Ascending aorta (tissue), 2 donors: ENCODE measurements at regions not wholly inside any gene's neighbourhood (a gene's known extent, or its start where the extent isn't known, plus 50 kb on each side); places are given as distances from the start of the nearest gene placed in this dataset.
A peak's percentile ranks its signal among the peaks of the same experiment; 100 is the strongest.

Experiments
- DNase-seq, 2 donors: peaks; one replicate each; pipeline ENCODE4 v3.0.0-alpha.2; 2019; ENCODE audit warnings: low spot score in 2 of 2
- H3K27ac ChIP-seq, 2 donors: fragments of 200-600 bp; sonication (generic); one replicate each; pipeline ENCODE4 v1.5.1; 2016 to 2017; ENCODE audit warnings: mild to moderate bottlenecking in 1 of 2
- H3K27me3 ChIP-seq: fragments of 200-600 bp; sonication (generic); one replicate; pipeline ENCODE4 v1.5.1; 2017
- H3K36me3 ChIP-seq, 2 donors: fragments of 200-600 bp; sonication (generic); one replicate each; pipeline ENCODE4 v1.5.1; 2016
- H3K4me1 ChIP-seq, 2 donors: fragments of 200-600 bp; sonication (generic); one replicate each; pipeline ENCODE4 v1.5.1; 2016 to 2017; ENCODE audit warnings: mild to moderate bottlenecking in 1 of 2
- H3K4me3 ChIP-seq, 2 donors: fragments of 200-600 bp; sonication (generic); one replicate each; pipeline ENCODE4 v1.5.1; 2016 to 2017; ENCODE audit warnings: mild to moderate bottlenecking in 1 of 2
- H3K9me3 ChIP-seq, 2 donors: fragments of 200-600 bp; sonication (generic); one replicate each; pipeline ENCODE4 v1.5.1; 2016
- CTCF ChIP-seq, 3 experiments: fragments of 200-600 bp in 2 of 3; fragments of 450-650 bp in 1 of 3; sonication (generic) in 2 of 3; IDR thresholded peaks; one replicate each; pipeline ENCODE4 v1.5.1; 2016 to 2019; ENCODE audit warnings: antibody characterized with exemption in 3 of 3, mild to moderate bottlenecking in 1 of 3, moderate library complexity in 1 of 3
- intact Hi-C: fragments of 100-400 bp; cut with DNase I; formaldehyde crosslinking; loops from one replicate; pipeline ENCODE4 v1.15.1; 2023

GRCh38 chr10:33120700-33121099, 162.7 kb upstream of the ITGB1 start:
- no peak overlapping the region for H3K27ac ChIP-seq
- H3K27me3 ChIP-seq, result no peaks in the 10 kb centered on the region
- H3K4me1 ChIP-seq, result peaks cover 0 to 4% of the 10 kb centered on the region in 2 donors
- intact Hi-C loops, result no loop called here
- H3K36me3 ChIP-seq, result no peaks in the 10 kb centered on the region
- H3K9me3 ChIP-seq, result no peaks in the 10 kb centered on the region
- DNase-seq, result no peak
- no peak overlapping the region for H3K4me3 ChIP-seq
- TF ChIP-seq CTCF (IDR thresholded peaks at IDR 0.05), result no peak

- no peaks in the 10 kb centered on the region for H3K36me3 ChIP-seq
- no peak for TF ChIP-seq CTCF (IDR thresholded peaks at IDR 0.05)
- H3K4me3 ChIP-seq, result no peak overlapping the region
- DNase-seq, result no peak
- peaks cover 0 to 4% of the 10 kb centered on the region in 2 donors for H3K4me1 ChIP-seq
- no peaks in the 10 kb centered on the region for H3K27me3 ChIP-seq
- H3K9me3 ChIP-seq, result no peaks in the 10 kb centered on the region
- H3K27ac ChIP-seq, result no peak overlapping the region
- intact Hi-C loops, result no loop called here
These were observed 162.2 kb upstream of the ITGB1 start for GRCh38 chr10:33120275-33120674.

GRCh38 chr10:33117816-33118215, 159.8 kb upstream of the ITGB1 start:
- H3K36me3 ChIP-seq, result no peaks in the 10 kb centered on the region
- no peak for TF ChIP-seq CTCF (IDR thresholded peaks at IDR 0.05)
- no peaks in the 10 kb centered on the region for H3K27me3 ChIP-seq
- no peak overlapping the region for H3K4me3 ChIP-seq
- H3K27ac ChIP-seq, result no peak overlapping the region
- intact Hi-C loops, result no loop called here
- peaks cover 0 to 4% of the 10 kb centered on the region in 2 donors for H3K4me1 ChIP-seq
- no peak for DNase-seq
- H3K9me3 ChIP-seq, result no peaks in the 10 kb centered on the region

GRCh38 chr10:33117230-33117629, 159.2 kb upstream of the ITGB1 start:
- Histone ChIP-seq H3K4me1 (peaks cover 0 to 4% of the 10 kb centered on the region in 2 donors), H3K27me3 (no peaks in the 10 kb centered on the region), H3K27ac (no peak overlapping the region), H3K9me3 (no peaks in the 10 kb centered on the region), H3K4me3 (no peak overlapping the region), H3K36me3 (no peaks in the 10 kb centered on the region)
- intact Hi-C loops, result no loop called here
- DNase-seq, result no peak
- TF ChIP-seq CTCF (IDR thresholded peaks at IDR 0.05), result no peak

- no peaks in the 10 kb centered on the region for H3K9me3 ChIP-seq
- peak in 2 of 3 experiments; percentile 7 to 48 for TF ChIP-seq CTCF (IDR thresholded peaks at IDR 0.05)
- no peaks in the 10 kb centered on the region for H3K36me3 ChIP-seq
- no peak overlapping the region for H3K27ac ChIP-seq
- H3K27me3 ChIP-seq, result no peaks in the 10 kb centered on the region
- DNase-seq, result no peak
- intact Hi-C loops, result no loop called here
- no peaks in the 10 kb centered on the region for H3K4me1 ChIP-seq
- no peak overlapping the region for H3K4me3 ChIP-seq
These were observed 158.0 kb upstream of the ITGB1 start for GRCh38 chr10:33115738-33116719.
